ENCODE measurements at regions not wholly inside any gene's neighbourhood (a gene's known extent, or its start where the extent isn't known, plus 50 kb on each side); places are given as distances from the start of the nearest gene placed in this dataset.
"Not testable (repeated sequence)": the region's sequence is repeated elsewhere in the genome, so short reads cannot be mapped to it uniquely, and the experiment has no call there.

GRCh38 chr3:159882790-159883779 is 105.5 kb upstream of the IL12A start:
- no peak for DNase-seq (ENCODE audit: low read depth, low spot score)

DNA sequence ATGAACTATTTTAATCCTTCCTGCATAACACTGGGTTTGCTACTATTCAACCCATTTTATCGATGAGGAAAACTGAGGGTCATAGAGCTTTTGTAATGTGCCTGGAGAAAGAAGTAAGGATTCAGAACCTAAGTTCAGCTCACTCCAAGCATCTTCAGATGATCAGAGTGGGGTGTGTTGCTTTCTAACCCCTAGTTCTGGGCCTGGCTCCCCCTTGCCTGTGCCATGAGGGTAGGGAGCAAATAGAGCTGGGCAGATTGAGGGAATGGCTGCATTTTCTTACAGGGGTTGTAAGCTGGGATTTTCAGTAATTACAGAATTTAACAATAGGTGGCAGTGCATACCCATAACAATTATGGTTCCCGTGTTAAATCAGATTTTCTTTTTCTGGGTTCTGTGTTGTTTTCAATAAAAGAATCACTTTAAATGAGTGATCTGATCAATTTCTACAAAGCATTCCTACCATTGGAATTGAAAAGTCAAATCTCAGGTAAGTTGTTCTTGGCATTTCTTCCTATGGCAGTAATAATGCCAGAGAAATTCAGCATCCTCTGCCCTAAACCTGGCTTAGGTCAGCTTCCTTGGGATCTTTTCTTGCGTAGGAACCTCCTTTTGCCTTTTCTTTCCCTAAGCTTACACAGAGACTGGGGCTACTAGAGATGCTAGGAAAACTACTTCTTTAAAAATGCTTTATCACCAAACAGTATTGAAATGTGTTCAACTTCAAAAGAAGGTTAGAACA is 103.8 kb upstream of the IL12A start:
- DNase-seq (ENCODE audit: low read depth, low spot score): no peak

DNA sequence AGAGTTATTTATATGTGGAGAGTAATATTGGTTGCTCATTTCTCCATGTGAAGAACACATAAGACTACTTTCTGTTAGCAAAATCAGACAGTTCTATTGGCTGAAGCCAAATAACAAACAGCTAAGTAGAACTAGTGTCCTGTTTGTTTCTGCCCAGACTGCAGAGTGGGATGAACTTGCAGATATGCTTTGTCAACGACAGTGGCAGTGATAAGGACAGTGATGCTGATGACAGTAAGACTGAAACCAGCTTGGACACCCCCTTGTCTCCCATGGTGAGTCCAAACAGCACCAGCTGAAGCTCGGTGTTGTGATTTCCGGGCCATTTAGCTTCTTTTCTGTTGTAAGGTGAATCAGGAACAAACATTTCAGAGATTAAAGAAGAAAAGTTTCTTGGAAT is 102.6 kb upstream of the IL12A start:
- DNase-seq (ENCODE audit: low read depth, low spot score): no peak

- DNase-seq (ENCODE audit: low read depth, low spot score): not testable (repeated sequence)
Measured at GRCh38 chr3:159886530-159886929, 102.1 kb upstream of the IL12A start.

GRCh38 chr3:159887168-159887567 is 101.5 kb upstream of the IL12A start:
- no peak for DNase-seq (ENCODE audit: low read depth, low spot score)

GRCh38 chr3:159887911-159888310 is 100.7 kb upstream of the IL12A start:
- DNase-seq (ENCODE audit: low read depth, low spot score): no peak

DNA sequence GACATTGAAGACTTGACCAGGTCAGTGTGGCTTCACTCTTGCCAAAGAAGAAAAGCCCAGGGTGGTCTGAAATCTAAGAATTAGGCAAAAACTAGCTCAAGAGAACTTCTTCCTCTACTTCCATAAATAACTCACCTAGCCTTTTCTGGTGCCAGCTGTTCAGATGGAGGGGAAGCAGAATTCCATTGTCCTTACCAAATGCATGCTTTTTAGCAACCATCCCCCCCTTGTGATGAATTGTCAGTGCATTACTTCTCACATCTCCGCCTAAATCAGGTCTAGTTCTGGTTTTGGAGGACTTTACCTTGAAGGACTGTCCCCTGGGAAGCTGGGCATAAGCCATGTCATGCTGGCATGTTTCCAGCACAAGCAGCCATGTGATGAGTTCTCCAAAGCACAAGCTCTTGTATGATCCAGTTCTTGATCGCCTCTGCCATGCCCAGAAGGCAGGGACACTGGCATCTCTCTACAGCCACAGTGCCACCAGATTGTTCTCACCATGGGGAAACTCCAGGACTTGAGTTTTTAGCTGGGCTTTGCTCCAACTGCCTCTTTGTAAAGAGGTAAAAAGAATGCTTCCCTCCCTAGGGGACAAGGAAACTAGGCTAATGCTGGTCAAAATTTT is 96.4 kb upstream of the IL12A start:
- DNase-seq (ENCODE audit: low read depth, low spot score): no peak

- no peak for DNase-seq (ENCODE audit: low read depth, low spot score)
Measured at GRCh38 chr3:159892801-159893200, 95.8 kb upstream of the IL12A start.

DNA sequence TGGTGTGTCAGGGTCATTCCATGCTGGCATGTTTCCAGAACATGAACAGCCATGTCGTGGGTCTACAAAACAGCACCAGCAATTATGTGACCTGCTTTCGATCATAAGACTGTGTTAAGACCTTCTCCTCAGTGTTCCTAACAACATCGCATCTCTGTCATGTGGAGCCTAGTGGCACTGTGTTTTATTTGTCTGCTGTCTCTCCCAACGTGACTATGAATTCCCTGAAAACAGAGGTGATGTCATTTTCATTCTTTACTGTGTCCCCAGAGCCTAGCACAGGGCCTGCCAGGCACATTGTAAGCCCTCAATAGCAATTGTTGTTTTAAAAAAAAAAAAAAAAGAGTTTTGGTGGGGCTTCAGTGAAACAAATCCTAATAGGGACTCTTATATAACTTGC is 94.2 kb upstream of the IL12A start:
- no peak for DNase-seq (ENCODE audit: low read depth, low spot score)

DNA sequence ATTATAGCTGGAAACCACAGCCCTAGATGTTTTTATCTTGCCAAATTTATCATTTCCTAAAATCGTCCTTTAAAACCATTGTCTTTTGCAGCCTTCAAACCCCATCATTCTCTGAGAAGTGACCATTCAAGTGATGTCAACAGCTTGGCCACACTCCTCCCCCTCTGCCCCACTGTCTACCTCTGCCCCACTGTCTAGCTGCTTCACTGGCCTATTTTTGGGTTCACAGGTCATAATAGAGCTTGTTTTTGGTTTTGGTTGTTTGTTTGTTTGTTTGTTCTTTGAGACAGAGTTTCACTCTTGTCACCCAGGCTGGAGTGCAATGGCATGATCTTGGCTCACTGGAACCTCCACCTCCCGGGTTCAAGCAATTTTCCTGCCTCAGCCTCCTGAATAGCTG is 93.2 kb upstream of the IL12A start:
- DNase-seq (ENCODE audit: low read depth, low spot score): no peak

GRCh38 chr3:159896543-159896942 is 92.1 kb upstream of the IL12A start:
- DNase-seq (ENCODE audit: low read depth, low spot score): no peak

- no peak for DNase-seq (ENCODE audit: low read depth, low spot score)
Measured at GRCh38 chr3:159897331-159898075, 91.1 kb upstream of the IL12A start.

GRCh38 chr3:159898147-159898546 is 90.5 kb upstream of the IL12A start:
- no peak for DNase-seq (ENCODE audit: low read depth, low spot score)

DNA sequence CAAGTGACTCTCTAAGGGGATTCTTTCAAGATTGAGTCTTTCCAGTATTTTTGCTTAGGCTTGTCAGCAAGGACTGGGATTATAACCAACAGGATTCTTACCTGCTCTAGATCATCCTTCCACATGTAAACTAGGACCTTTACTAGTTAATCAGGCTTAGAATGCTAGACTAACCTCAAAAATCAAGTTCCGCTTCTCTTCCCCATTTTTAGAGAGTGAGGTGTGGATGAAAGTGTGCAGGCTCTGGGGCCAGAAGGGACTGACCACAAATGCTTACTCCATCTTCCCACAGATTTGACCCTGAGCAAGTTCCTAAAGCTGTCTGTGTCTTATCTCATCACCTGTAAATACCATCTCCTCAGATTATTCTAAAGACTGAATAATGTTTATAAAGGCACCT is 89.5 kb upstream of the IL12A start:
- DNase-seq (ENCODE audit: low read depth, low spot score): no peak

DNA sequence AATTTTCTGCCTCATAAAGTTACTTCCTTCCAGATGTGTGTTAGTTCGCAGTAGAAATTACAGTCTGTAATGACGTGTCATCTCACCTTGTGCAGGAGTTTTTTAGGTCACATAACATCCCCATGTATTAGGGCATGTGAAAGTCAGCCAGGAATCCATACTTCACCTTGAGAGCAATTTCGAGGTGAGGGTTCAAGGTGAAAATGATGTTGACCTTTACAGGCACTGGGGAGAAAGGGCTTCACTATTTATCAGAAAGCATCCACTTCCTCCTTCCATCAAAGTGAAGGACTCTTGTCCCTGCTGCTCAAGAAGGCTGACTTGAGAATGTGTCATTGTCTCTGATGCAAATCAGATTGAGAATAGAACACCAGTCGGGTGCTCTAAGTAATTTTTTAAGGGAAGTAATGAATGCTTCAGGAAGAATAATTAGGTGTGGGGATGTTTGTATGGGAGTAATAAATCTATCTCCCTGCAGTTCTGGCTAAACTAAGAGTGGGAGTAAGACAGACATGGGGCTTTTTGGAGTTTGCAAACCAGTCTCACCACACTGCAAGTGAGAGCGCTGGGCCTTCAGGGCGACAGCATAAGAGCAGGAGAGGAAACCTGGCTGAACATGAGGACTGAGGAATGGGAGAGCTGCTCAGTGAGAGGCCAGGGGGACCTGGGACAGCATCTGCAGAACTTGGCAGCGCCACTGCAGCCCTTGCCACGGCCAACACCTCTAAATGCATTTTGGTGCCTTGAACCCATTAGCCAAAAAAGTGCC is 85.9 kb upstream of the IL12A start:
- no peak for DNase-seq (ENCODE audit: low read depth, low spot score)

- DNase-seq (ENCODE audit: low read depth, low spot score): no peak
Measured at GRCh38 chr3:159904455-159904854, 84.2 kb upstream of the IL12A start.

GRCh38 chr3:159904911-159905310 is 83.7 kb upstream of the IL12A start:
- no peak for DNase-seq (ENCODE audit: low read depth, low spot score)

- no peak for DNase-seq (ENCODE audit: low read depth, low spot score)
Measured at GRCh38 chr3:159907828-159908227, 80.8 kb upstream of the IL12A start.

DNA sequence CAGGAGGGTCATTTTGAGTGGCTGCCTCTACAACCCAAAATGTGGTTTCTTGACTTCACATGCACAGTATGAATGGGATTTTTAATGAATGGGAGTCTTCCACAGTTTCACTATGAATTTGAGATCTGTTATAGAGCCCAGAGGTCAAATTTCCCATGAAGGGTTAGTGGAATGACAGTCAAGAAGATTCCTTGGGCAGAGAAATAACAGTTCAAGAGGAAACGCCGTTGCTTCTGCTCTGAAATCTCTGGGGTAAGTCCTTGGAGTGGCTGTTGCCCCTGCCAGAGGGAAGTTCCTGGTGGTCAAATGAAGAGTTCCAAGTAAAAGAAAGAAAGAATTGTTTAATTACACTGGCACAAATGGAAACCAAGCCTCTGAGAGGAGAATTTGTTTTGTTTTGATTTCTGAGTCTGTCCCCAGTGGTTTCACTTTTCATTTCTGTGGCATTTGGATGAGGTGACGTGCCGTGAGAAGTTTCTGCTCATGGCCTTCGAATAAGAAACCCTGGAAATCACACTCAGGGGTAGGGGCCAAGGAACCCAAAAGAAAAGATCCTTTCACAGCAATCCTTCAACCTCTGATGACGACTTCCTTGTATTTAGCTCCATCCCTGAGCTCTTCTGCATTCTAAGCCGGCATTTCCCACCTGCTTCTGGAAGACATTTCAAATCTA is 77.5 kb upstream of the IL12A start:
- DNase-seq (ENCODE audit: low read depth, low spot score): no peak

DNA sequence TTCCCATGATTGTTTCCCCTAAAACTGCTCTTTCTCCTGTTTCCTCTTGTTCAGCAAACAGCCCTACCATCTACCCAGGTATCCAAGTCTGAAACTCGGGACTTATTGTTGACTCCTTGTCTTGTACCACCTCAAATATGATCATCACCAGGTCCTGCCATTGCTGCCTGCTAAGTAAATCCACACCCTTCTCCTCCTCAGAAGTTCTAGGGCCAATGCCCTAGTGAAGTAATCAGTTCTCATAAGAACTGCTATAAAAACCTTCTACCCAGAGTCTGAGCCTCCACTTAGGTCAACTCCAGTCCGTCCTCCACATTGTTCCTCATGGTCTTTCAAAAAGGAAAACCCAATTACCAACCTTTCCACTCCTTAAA is 77.0 kb upstream of the IL12A start:
- no peak for DNase-seq (ENCODE audit: low read depth, low spot score)
